GM21529 (cell line): ENCODE measurements at regions not wholly inside any gene's neighbourhood (a gene's known extent, or its start where the extent isn't known, plus 50 kb on each side); places are given as distances from the start of the nearest gene placed in this dataset.

Experiments
- ATAC-seq: cut with Tn5 transposase; IDR thresholded peaks from one replicate; pipeline ENCODE4 v1.9.1; 2021; ENCODE audit not compliant: unreplicated experiment

- no peak for ATAC-seq
Observed at GRCh38 chr12:127342861-127343260, 924.1 kb upstream of the TMEM132C start.

- no peak for ATAC-seq
Observed at GRCh38 chr12:127343940-127344339, 923.0 kb upstream of the TMEM132C start.

DNA sequence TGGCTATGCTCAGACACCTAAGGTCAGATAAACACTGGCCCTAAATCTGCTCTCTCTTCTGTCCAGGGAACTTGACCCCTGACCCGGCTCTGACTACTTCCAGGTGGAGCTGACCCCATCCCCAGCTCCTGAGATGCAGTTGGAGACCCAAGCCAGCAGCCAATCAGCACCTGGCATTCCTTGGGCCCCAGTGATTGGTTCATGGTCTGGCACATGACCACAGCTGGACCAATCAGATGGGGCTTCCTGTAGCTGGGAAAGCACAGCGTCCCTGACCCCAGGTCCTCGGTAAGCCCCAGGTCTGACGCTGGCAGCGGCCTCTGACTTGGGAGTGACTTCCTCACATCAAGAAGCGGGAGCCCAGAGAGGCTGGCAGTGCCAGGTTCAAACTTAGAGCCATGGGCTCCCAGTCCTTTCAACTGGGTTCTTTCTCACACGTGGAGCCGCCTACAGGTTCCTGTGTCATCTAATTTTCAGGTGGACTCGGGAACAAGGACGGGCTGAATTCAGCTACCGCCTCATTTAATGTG, 915.4 kb upstream of the TMEM132C start:
- ATAC-seq = no peak

GRCh38 chr12:127355061-127355841, 911.7 kb upstream of the TMEM132C start:
- no peak for ATAC-seq

DNA sequence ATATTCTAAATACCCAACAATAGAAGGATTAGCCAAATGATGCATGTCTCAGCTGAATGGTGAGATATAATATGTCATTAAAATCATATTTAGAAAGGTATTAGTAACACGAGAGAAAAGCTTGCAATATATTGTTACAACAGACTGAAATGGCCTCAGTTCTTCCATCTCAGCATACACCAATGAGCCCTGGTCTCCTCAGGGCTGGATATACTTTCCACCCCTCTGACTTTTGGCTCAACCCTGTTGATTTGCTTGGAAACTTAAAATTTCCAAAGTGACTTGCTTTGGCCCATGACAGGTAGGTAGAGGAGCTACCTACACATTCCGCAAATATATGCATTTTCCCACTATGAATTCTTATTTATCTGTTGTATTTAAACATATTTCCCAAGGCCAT, 908.1 kb upstream of the TMEM132C start:
- ATAC-seq = no peak

DNA sequence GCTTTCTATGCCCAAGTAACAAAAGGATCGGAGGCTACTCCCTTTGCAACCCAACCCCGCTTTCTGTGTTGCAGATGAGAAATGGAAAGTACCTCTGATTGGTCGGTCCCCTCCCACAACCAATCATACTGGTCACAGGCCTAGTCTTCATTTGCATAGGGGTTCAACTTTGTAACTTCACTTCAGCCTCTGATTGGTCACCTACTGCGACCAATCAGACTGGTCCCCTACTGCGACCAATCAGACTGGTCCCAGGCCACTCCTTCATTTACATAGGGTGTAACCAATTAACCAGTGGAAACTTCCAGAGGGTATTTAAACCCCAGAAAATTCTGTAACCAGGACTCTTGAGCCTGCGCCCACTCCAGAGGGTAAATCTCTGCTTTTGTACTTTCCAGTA, 906.4 kb upstream of the TMEM132C start:
- no peak for ATAC-seq

DNA sequence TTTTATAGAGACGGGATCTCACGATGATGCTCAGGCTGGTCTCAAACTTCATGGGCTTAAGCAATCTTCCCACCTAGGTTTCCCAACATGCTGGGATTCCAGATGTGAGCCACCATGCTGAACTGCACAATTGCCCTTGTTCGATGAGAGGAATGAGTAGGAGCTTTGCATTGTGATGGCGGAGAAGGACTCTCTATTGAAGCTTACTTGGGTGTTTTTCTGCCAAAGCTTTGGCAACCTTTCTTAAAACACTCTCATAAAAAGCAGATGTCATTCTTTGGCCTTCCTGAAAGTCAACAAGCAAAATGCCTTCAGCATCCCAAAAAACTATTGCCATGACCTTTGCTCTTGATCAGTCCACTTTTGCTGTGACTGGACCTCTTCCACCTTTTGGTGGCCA, 904.8 kb upstream of the TMEM132C start:
- no peak for ATAC-seq

DNA sequence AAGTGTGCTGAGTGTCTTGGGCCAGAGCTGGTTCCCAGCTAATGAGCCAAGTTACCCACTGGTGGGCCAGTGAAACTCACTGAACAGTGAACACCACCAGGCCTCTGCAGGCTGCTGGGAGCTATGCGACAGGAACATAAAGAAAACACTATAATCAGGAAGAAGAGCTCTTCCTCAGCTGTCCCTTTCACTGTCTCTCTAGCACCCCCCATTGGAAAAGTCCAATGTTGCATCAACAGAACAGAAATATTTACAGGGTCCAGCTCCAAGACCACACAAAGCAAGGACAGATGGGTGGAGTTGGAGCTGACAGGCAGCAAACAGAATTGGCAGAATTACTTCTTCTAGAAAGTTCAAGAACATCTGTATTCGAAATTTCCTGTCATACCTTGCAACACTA, 903.6 kb upstream of the TMEM132C start:
- no peak for ATAC-seq

DNA sequence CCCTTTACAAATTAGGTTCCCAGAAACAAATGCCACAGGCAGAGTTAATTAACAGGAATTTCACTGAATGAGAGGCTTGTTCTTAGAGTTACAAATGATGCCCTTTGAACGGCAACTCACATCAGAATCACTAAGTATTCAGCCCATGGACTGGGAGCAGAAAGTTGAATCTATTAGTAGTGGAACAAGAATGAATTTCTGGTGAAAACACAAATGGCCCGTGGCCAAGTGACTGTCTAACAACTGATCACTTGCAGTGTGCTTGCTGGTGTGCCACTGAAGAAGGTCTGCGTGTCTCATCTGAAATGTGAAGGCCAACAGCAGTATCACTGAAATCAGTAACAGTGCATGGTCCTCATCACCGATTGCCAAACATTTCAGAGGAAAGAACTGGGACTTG, 893.4 kb upstream of the TMEM132C start:
- no peak for ATAC-seq

GRCh38 chr12:127374447-127374846, 892.5 kb upstream of the TMEM132C start:
- ATAC-seq = no peak

DNA sequence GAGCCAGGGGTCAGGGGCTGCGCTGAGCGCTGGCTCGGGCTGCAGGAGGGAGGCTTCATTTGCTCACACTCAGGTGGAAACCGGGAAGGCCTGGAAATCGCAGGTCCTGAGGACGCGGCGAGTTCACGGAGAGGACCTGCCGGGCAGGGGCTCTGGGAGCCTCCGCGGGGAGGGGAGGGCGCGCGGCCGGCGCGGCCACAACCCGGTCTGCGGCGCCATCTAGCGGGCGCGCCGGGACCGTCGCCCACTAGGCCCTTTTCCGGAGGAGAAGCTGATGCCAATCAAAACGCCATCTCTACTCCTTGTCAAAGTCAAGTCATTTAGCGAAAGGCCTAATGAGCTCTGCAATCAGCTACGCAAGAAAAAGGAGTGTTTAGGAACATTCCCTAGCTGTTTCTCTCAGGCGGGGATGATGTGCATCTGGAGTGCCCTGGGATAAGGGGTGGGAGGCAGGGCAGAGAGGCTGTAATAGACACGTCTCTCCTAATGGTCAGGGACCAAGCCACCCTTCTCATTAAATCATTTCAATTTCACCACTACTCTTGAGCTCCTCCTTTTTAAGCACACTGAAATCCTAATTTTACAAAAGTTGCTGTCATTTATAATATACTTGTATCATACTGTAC, 885.8 kb upstream of the TMEM132C start:
- no peak for ATAC-seq

DNA sequence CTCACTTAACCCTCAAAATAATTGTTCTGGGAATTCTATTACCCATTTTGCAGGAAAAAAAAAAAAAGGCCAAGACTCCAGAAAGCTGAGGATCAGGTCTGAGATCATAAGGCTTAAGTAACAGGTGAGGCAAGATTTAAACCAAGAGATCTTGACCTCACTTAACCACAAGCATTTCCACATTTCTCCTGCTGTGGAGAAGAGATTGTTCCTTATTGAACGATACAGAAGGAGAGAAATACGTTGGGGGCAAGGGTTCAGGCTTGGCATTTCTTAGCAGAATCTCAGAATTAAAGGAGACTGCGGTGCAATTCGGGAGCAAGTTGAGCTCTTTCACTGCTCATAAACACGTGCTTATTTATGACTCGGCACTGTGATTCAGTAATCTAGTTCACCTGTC, 885.3 kb upstream of the TMEM132C start:
- no peak for ATAC-seq

GRCh38 chr12:127383281-127383680, 883.7 kb upstream of the TMEM132C start:
- ATAC-seq = no peak

DNA sequence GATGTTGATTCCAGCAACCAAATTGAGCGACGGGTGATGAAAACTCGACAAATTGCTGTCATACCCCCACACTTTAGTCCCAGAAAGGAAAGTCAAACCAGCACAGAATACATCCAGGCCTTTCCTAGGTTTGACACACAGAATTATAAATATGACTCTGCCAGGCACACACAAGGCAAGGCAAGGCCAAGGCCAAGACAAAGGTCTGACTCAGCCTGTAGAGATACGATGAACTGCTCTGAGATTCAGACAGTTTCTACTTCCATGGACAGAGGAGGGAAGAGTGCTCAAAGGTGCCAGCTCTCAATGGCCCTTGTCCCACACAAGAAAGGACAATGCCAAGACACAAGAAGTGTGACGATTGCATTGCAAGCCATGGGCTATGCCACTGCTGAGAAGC, 880.2 kb upstream of the TMEM132C start:
- no peak for ATAC-seq

DNA sequence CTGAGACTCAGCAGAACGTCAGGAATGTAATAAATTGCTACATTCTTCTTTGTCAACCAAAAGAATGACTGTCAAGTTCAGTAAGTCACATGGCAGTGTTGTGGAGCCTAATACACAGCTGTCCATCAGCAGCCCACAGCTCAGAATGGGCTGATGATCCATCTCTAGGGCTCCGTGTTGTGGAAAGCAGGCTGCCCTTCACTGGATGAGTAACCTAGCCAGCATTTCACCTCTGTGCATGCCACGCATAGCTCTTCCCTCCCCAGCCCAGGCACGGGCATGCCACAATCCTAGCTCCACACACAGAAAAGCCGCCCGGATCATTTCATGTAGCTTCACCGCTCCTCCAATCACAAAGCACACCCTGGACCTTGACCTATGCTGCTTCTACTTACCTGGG, 878.0 kb upstream of the TMEM132C start:
- ATAC-seq = no peak

GRCh38 chr12:127389923-127390322, 877.0 kb upstream of the TMEM132C start:
- no peak for ATAC-seq

DNA sequence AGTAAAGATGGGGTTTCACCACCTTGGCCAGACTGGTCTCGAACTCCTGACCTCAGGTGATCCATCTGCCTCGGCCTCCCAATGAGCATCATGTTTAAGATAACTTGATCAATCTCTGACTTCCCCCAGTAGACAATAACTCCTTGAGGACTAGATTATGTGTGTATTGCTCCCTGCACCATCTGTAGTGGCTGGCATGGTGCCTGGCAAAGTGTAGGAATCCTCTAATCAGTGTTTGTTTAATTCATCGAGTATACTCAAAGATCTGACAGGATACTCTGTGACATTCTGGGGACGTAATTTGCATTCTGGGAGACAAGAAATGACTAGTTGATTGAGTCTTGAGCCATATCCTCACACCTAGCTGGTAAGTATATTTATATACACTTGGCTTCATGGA, 873.5 kb upstream of the TMEM132C start:
- no peak for ATAC-seq

- ATAC-seq = no peak
Observed at GRCh38 chr12:127393896-127394295, 873.1 kb upstream of the TMEM132C start.

- ATAC-seq = no peak
Observed at GRCh38 chr12:127396734-127397133, 870.2 kb upstream of the TMEM132C start.

- no peak for ATAC-seq
Observed at GRCh38 chr12:127398016-127398710, 868.8 kb upstream of the TMEM132C start.

DNA sequence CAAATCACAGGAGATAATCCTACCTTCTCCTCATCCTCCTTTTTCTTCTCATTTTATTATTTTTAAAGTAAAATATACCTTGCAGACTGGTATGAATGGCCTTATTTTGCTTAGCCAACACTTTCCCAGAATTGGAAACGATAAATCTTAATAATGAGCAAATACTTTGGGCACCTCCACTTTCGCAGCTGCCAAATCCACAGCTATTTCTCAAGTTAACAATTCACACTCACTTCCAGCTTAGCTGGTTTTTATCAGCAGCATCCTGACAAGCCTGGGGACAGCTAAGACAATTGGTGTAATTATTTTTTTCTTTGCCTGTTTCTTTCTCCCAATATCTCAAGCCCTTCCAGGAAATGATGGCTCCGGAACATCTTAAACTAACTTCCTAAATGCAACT, 867.5 kb upstream of the TMEM132C start:
- no peak for ATAC-seq

GRCh38 chr12:127400221-127400620, 866.7 kb upstream of the TMEM132C start:
- no peak for ATAC-seq
